NB4 (cell line): ENCODE measurements at regions not wholly inside any gene's neighbourhood (a gene's known extent, or its start where the extent isn't known, plus 50 kb on each side); places are given as distances from the start of the nearest gene placed in this dataset.

Experiments
- CTCF ChIP-seq: IDR thresholded peaks from one replicate; pipeline ENCODE4 v1.5.1; 2012; ENCODE audit warnings: low read depth, low read length
- MYC ChIP-seq: IDR thresholded peaks from 2 replicates; pipeline ENCODE4 v1.6.1; 2011; ENCODE audit warnings: low read depth, low read length

DNA sequence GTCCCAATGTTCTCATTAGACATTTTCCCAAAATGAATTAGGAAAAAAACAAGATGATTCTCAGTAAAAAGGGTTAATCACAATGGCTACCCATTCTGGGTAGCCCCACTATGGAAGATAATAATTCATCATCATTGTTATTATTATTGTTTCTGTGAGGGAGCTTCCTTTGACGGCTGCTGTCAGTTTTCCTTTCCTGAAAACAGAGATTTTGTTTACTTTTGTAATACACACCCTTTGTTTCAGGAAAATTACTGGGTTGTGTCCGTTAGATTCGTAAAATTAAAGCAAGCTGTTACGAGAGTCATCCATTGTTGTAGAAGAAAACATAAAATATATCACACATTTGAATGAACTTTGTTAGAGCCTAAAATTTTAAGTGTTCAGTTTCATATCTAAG, 192.9 kb upstream of the ANKRD50 start:
- TF ChIP-seq CTCF (no peak), MYC (no peak)
